ENCODE measurements at regions not wholly inside any gene's neighbourhood (a gene's known extent, or its start where the extent isn't known, plus 50 kb on each side); places are given as distances from the start of the nearest gene placed in this dataset.

DNA sequence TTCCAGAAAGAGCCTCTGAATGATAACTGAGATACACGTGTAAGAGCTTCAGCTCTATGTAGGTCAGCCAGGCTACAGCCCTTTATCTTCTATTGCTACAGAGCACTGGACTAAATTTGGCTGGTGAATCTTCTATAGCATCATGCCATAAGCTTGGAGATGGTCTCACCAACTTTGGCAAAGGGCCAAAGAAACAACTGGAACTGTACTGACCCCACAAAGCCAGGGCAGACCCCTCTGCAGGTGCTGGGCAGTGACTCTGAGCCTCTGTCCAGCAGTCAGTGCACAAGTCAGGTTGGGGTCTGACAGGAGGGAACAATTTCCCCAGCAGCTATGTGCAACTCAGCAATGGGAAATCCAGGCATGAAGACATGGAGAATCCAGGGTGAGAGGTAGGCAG is 57.8 kb upstream of the NFASC start:
- TF ChIP-seq EZH2 (IDR thresholded peaks at IDR 0.05; ENCODE audit: borderline replicate concordance) (no peak), EZH2phosphoT487 (IDR thresholded peaks at IDR 0.05; ENCODE audit: low read depth, severe bottlenecking, unreplicated experiment) (no peak)
- TF ChIP-seq, protein P1, sequence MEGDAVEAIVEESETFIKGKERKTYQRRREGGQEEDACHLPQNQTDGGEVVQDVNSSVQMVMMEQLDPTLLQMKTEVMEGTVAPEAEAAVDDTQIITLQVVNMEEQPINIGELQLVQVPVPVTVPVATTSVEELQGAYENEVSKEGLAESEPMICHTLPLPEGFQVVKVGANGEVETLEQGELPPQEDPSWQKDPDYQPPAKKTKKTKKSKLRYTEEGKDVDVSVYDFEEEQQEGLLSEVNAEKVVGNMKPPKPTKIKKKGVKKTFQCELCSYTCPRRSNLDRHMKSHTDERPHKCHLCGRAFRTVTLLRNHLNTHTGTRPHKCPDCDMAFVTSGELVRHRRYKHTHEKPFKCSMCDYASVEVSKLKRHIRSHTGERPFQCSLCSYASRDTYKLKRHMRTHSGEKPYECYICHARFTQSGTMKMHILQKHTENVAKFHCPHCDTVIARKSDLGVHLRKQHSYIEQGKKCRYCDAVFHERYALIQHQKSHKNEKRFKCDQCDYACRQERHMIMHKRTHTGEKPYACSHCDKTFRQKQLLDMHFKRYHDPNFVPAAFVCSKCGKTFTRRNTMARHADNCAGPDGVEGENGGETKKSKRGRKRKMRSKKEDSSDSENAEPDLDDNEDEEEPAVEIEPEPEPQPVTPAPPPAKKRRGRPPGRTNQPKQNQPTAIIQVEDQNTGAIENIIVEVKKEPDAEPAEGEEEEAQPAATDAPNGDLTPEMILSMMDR (IDR thresholded peaks at IDR 0.05; ENCODE audit: poor library complexity) = no peak

All from hepatocyte (in vitro differentiated cells).